ENCODE measurements at regions not wholly inside any gene's neighbourhood (a gene's known extent, or its start where the extent isn't known, plus 50 kb on each side); places are given as distances from the start of the nearest gene placed in this dataset.

GRCh38 chr17:63191610-63192009, 225.6 kb downstream of the TANC2 start:
- H3K4me3 ChIP-seq: no peak overlapping the region
- peaks cover 0 to 19% (median 6%) of the 10 kb centered on the region in 4 donors for H3K4me1 ChIP-seq
- H3K27me3 ChIP-seq: no peaks in the 10 kb centered on the region
- 76 to 88% methylated on average over 8 of the region's 8 CpGs for WGBS, 2 donors
- no peak overlapping the region for H3K27ac ChIP-seq
- DNase-seq: no peak
- intact Hi-C loops (cut with DNase I): no loop called here
- H3K36me3 ChIP-seq: peaks cover 0 to 15% (median 0%) of the 10 kb centered on the region in 4 donors
- no peak for TF ChIP-seq CTCF (IDR thresholded peaks at IDR 0.05)
- TF ChIP-seq EP300 (IDR thresholded peaks at IDR 0.05): no peak
- TF ChIP-seq POLR2AphosphoS5 (IDR thresholded peaks at IDR 0.05): no peak
- TF ChIP-seq POLR2A (IDR thresholded peaks at IDR 0.05): no peak
- no peaks in the 10 kb centered on the region for H3K9me3 ChIP-seq

GRCh38 chr17:63193827-63194226, 227.8 kb downstream of the TANC2 start:
- peaks cover 0 to 15% (median 0%) of the 10 kb centered on the region in 4 donors for H3K36me3 ChIP-seq
- WGBS, 2 donors: 59 to 67% methylated on average over 1 of the region's 1 CpG
- H3K9me3 ChIP-seq: no peaks in the 10 kb centered on the region
- no peak overlapping the region for H3K27ac ChIP-seq
- intact Hi-C loops (cut with DNase I): no loop called here
- no peak overlapping the region for H3K4me3 ChIP-seq
- TF ChIP-seq EP300 (IDR thresholded peaks at IDR 0.05) (no peak), POLR2A (IDR thresholded peaks at IDR 0.05) (no peak), POLR2AphosphoS5 (IDR thresholded peaks at IDR 0.05) (no peak), CTCF (IDR thresholded peaks at IDR 0.05) (no peak)
- H3K27me3 ChIP-seq: no peaks in the 10 kb centered on the region
- peaks cover 0 to 15% (median 5%) of the 10 kb centered on the region in 4 donors for H3K4me1 ChIP-seq
- DNase-seq: no peak

- intact Hi-C loops (cut with DNase I): no loop called here
- H3K4me1 ChIP-seq: no peaks in the 10 kb centered on the region
- no peaks in the 10 kb centered on the region for H3K27me3 ChIP-seq
- no peak overlapping the region for H3K4me3 ChIP-seq
- 45 to 84% methylated on average over 1 of the region's 1 CpG for WGBS, 2 donors
- TF ChIP-seq POLR2A (IDR thresholded peaks at IDR 0.05): no peak
- TF ChIP-seq CTCF (IDR thresholded peaks at IDR 0.05): no peak
- TF ChIP-seq EP300 (IDR thresholded peaks at IDR 0.05): no peak
- TF ChIP-seq POLR2AphosphoS5 (IDR thresholded peaks at IDR 0.05): no peak
- H3K36me3 ChIP-seq: peaks cover 0 to 23% (median 0%) of the 10 kb centered on the region in 4 donors
- DNase-seq: no peak
- H3K9me3 ChIP-seq: no peaks in the 10 kb centered on the region
- no peak overlapping the region for H3K27ac ChIP-seq
Measured at GRCh38 chr17:63196772-63197335, 230.8 kb downstream of the TANC2 start.

GRCh38 chr17:63203652-63204051, 237.6 kb downstream of the TANC2 start:
- 94 to 97% methylated on average over 2 of the region's 2 CpGs for WGBS, 2 donors
- DNase-seq: no peak
- intact Hi-C loops (cut with DNase I): no loop called here
- no peak overlapping the region for H3K27ac ChIP-seq
- peaks cover 0 to 14% (median 0%) of the 10 kb centered on the region in 4 donors for H3K36me3 ChIP-seq
- peaks cover 0 to 3% (median 0%) of the 10 kb centered on the region in 4 donors for H3K9me3 ChIP-seq
- no peak overlapping the region for H3K4me3 ChIP-seq
- H3K27me3 ChIP-seq: no peaks in the 10 kb centered on the region
- no peak for TF ChIP-seq POLR2A (IDR thresholded peaks at IDR 0.05)
- TF ChIP-seq EP300 (IDR thresholded peaks at IDR 0.05): no peak
- TF ChIP-seq CTCF (IDR thresholded peaks at IDR 0.05): no peak
- no peak for TF ChIP-seq POLR2AphosphoS5 (IDR thresholded peaks at IDR 0.05)
- no peaks in the 10 kb centered on the region for H3K4me1 ChIP-seq

GRCh38 chr17:63221939-63222338, 224.2 kb downstream of the CYB561 start:
- TF ChIP-seq EP300 (IDR thresholded peaks at IDR 0.05): no peak
- no peak for TF ChIP-seq CTCF (IDR thresholded peaks at IDR 0.05)
- TF ChIP-seq POLR2A (IDR thresholded peaks at IDR 0.05): no peak
- no peak for TF ChIP-seq POLR2AphosphoS5 (IDR thresholded peaks at IDR 0.05)
- Histone ChIP-seq H3K4me1 (no peaks in the 10 kb centered on the region), H3K4me3 (no peak overlapping the region), H3K27ac (no peak overlapping the region), H3K36me3 (no peaks in the 10 kb centered on the region), H3K27me3 (no peaks in the 10 kb centered on the region), H3K9me3 (no peaks in the 10 kb centered on the region)
- intact Hi-C loops (cut with DNase I): no loop called here
- no peak for DNase-seq
- WGBS, 2 donors: 90% methylated on average over 1 of the region's 1 CpG
